GM23248 (cell line): ENCODE measurements at regions not wholly inside any gene's neighbourhood (a gene's known extent, or its start where the extent isn't known, plus 50 kb on each side); places are given as distances from the start of the nearest gene placed in this dataset.

Experiments used
- DNase-seq: peaks from one replicate; pipeline ENCODE4 v3.0.0-alpha.2; 2015
- H2AFZ ChIP-seq: fragments of 200-600 bp; sonication (generic); 2 replicates; pipeline ENCODE4 v1.6.1; 2016; ENCODE audit warnings: antibody characterized with exemption
- H3F3A ChIP-seq: fragments of 200-600 bp; sonication (generic); 2 replicates; pipeline ENCODE4 v1.6.1; 2016; ENCODE audit warnings: mild to moderate bottlenecking, antibody characterized with exemption, mixed run types; ENCODE audit not compliant: insufficient read depth
- H3K27ac ChIP-seq: fragments of 200-600 bp; sonication (generic); 2 replicates; pipeline ENCODE4 v1.5.1; 2016; ENCODE audit warnings: mild to moderate bottlenecking
- H3K27me3 ChIP-seq: fragments of 200-600 bp; sonication (generic); replicated peaks from 2 replicates; pipeline ENCODE4 v1.6.1; 2016; ENCODE audit warnings: mild to moderate bottlenecking; ENCODE audit not compliant: insufficient read depth
- H3K36me3 ChIP-seq: fragments of 200-600 bp; sonication (generic); 2 replicates; pipeline ENCODE4 v1.6.1; 2016; ENCODE audit warnings: low read depth, mild to moderate bottlenecking
- H3K4me1 ChIP-seq: fragments of 200-600 bp; sonication (generic); 2 replicates; pipeline ENCODE4 v1.6.1; 2016; ENCODE audit warnings: mild to moderate bottlenecking; ENCODE audit not compliant: insufficient read depth
- H3K4me2 ChIP-seq: fragments of 200-600 bp; sonication (generic); one replicate; pipeline ENCODE4 v1.6.1; 2016; ENCODE audit warnings: mild to moderate bottlenecking; ENCODE audit not compliant: unreplicated experiment
- H3K4me3 ChIP-seq: fragments of 200-600 bp; sonication (generic); 2 replicates; pipeline ENCODE4 v1.5.1; 2016; ENCODE audit warnings: mild to moderate bottlenecking
- H3K79me2 ChIP-seq: fragments of 200-600 bp; sonication (generic); 2 replicates; pipeline ENCODE4 v1.6.1; 2016; ENCODE audit warnings: mild to moderate bottlenecking; ENCODE audit not compliant: insufficient read depth
- H3K9ac ChIP-seq: fragments of 200-600 bp; sonication (generic); 2 replicates; pipeline ENCODE4 v1.6.1; 2016; ENCODE audit warnings: mild to moderate bottlenecking
- H3K9me2 ChIP-seq: fragments of 200-600 bp; sonication (generic); 2 replicates; pipeline ENCODE4 v1.6.1; 2016; ENCODE audit warnings: mixed run types, mild to moderate bottlenecking, moderate library complexity; ENCODE audit not compliant: insufficient read depth
- H3K9me3 ChIP-seq: fragments of 200-600 bp; sonication (generic); one replicate; pipeline ENCODE4 v1.6.1; 2017; ENCODE audit warnings: low read depth
- H4K20me1 ChIP-seq: fragments of 200-600 bp; sonication (generic); 2 replicates; pipeline ENCODE4 v1.6.0; 2016; ENCODE audit not compliant: insufficient read depth
- EZH2 ChIP-seq: fragments of 200-600 bp; sonication (generic); IDR thresholded peaks from 2 replicates; pipeline ENCODE4 v1.6.1; 2018; ENCODE audit warnings: antibody characterized with exemption, mild to moderate bottlenecking; ENCODE audit not compliant: insufficient read depth, poor library complexity, severe bottlenecking
- EZH2phosphoT487 ChIP-seq: fragments of 200-600 bp; sonication (generic); IDR thresholded peaks from 2 replicates; pipeline ENCODE4 v1.6.1; 2018; ENCODE audit warnings: antibody characterized with exemption, moderate library complexity, mild to moderate bottlenecking, low read depth; ENCODE audit not compliant: insufficient read depth
- WGBS, 2 experiments: methylation state at CpG; one replicate each; pipeline ENCODE4 v1.1.6; 2015 to 2017; ENCODE audit warnings: low lambda C conversion rate in 2 of 2, low coverage in 1 of 2; ENCODE audit errors: missing lambda C conversion rate in 2 of 2; 5-methylcytosine and 5-hydroxymethylcytosine counted together
- in situ Hi-C: fragments of 300-500 bp; cut with MboI; formaldehyde crosslinking; loops from 2 replicates; pipeline ENCODE4 v1.15.0; 2020

DNA sequence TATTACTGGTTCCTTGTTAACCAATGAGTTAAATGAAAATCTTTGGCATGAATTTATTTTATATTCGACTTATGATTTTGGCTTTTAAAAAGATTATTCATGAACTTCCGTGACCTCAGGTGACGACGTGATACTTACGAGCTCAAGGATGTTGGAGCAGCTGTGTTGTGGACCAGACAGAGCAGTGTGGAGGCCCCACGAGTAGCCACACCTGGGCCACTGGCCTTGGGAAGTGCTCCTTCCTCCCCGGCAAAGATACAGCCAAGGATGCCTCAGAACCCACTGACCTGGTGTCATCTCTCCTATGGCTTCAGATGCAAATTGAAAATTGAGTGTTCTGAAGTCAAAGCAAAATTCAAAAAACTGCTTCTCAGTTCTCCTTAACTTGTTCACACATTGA, 147.5 kb upstream of the PPP2R2D start:
- Histone ChIP-seq H4K20me1 (no peaks in the 10 kb centered on the region), H3F3A (no peaks in the 10 kb centered on the region), H3K9me3 (no peaks in the 10 kb centered on the region), H3K27me3 (no peaks in the 10 kb centered on the region), H3K27ac (no peak overlapping the region), H3K4me1 (no peaks in the 10 kb centered on the region), H3K36me3 (no peaks in the 10 kb centered on the region), H3K9ac (no peak overlapping the region), H3K9me2 (no peaks in the 10 kb centered on the region), H2AFZ (no peak overlapping the region), H3K4me2 (no peak overlapping the region), H3K4me3 (no peak overlapping the region), H3K79me2 (no peaks in the 10 kb centered on the region)
- no peak for TF ChIP-seq EZH2
- no peak for DNase-seq
- WGBS, 2 experiments: 29 to 41% methylated on average over 7 of the region's 7 CpGs
- in situ Hi-C loops: no loop called here

DNA sequence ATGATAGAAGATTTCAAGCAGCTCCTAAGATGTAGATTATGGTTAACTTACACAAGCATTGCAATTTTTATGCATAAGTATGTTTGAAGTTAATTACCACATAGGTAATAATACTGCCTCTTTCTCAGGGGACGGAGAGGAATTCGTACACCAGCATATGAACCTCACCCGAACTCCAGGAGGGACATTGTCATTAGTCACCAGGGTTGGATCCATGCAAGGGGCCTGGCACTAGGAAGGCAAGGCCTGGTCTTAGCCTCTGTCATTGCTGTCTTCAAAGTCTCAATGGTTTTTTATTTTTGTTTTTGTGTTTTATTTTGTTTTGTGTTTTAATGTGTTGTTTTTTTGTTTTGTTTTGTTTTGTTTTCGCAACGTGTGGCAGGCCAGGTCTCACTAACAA, 145.6 kb upstream of the PPP2R2D start:
- TF ChIP-seq EZH2: no peak
- TF ChIP-seq EZH2phosphoT487: no peak
- Histone ChIP-seq H3K27ac (no peak overlapping the region), H3K27me3 (no peaks in the 10 kb centered on the region), H3K4me1 (no peaks in the 10 kb centered on the region), H3K9me3 (no peaks in the 10 kb centered on the region), H2AFZ (no peak overlapping the region), H3K4me2 (no peak overlapping the region), H3K36me3 (no peaks in the 10 kb centered on the region), H3K9ac (no peak overlapping the region), H3K4me3 (no peak overlapping the region), H4K20me1 (no peaks in the 10 kb centered on the region), H3K79me2 (no peaks in the 10 kb centered on the region), H3F3A (no peaks in the 10 kb centered on the region), H3K9me2 (no peaks in the 10 kb centered on the region)
- in situ Hi-C loops: no loop called here
- no peak for DNase-seq
- WGBS, 2 experiments: 26 to 30% methylated on average over 5 of the region's 5 CpGs

DNA sequence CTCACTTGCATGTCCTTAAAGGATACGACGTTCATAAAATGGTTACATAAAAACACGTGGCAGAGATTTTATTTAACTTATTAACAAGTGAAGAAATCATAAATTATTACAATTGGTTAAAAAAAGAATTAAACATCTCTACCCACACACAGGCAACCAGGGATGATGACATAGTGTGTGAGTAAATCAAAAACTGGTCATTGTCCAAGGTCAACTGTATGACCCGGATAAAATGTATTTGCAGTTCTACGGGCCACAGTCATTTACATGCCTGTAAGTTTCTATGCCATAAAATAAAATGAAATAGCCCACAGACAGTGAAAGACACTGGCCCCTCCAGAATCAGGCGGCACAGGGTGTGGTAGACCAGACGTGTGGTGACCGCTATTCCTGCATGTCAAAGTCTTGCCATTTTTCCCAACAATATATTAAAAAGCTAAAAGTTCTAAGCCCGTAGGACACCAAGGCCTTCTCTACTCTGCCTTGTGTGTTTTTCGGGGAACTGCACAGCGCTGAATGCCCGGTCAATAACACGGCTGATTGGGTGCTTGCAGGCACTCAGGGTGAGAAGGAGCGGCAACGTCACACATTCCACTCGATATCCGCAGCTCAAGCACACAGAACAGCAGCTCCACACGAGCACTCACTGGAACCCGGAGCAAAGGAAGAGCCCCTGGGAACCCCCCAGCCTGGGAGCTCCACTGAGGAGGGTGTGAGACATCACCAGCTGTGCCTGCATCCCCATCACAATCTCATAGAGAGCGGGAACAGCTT, 143.3 kb upstream of the PPP2R2D start:
- Histone ChIP-seq H3K9me2 (no peaks in the 10 kb centered on the region), H3K4me3 (no peak overlapping the region), H3K9ac (no peak overlapping the region), H3K36me3 (no peaks in the 10 kb centered on the region), H3K27ac (no peak overlapping the region), H3K4me2 (no peak overlapping the region), H3K4me1 (no peaks in the 10 kb centered on the region), H4K20me1 (no peaks in the 10 kb centered on the region), H3K9me3 (no peaks in the 10 kb centered on the region), H2AFZ (no peak overlapping the region), H3K27me3 (no peaks in the 10 kb centered on the region), H3F3A (no peaks in the 10 kb centered on the region), H3K79me2 (no peaks in the 10 kb centered on the region)
- WGBS, 2 experiments: 58 to 65% methylated on average over 20 of the region's 20 CpGs
- TF ChIP-seq EZH2phosphoT487: no peak
- TF ChIP-seq EZH2: no peak
- in situ Hi-C loops: no loop called here
- DNase-seq: no peak

DNA sequence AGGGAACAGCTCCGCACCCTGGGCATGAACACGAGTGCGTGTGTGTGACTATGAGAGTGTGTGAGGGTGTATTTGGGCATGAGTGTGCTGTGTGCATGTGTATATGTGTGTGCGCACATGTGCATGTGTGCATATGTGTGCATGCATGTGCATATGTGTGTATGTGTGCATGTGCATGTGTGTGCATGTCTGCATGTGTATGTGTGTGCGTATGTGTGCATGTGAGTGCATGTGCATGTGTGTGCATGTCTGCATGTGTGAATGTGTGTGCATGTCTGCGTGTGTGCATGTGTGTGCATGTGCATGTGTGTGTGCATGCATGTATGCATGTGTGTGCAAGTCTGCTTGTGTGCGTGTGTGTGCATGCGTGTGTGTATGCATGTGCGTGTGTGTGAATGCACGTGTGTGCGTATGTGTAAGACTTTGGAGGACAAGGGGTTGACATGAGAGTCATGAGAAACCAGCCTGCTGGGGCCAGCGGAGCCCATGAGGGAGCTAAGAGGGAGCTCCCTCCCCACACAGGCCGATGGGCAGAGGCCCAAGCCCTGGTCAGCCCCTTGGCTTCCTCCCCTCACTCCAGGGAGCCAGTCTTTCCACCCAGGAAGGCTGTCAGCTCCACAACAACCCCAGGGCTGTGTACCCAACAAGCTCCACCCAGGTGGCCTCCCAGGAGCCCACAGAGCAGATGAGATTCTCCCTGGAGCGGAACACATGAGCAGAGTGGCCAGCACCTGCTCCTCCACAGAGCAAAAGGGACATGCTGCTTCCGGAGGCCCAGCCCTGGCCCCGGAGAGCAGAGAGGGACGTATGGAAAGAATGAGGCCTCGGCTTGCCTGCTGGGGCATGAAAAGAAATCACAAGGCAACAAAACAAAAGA, 142.5 kb upstream of the PPP2R2D start:
- H4K20me1 ChIP-seq: no peaks in the 10 kb centered on the region
- no peaks in the 10 kb centered on the region for H3K36me3 ChIP-seq
- H3K9me2 ChIP-seq: no peaks in the 10 kb centered on the region
- WGBS, 2 experiments: 50 to 51% methylated on average over 18 of the region's 18 CpGs
- no peaks in the 10 kb centered on the region for H3K27me3 ChIP-seq
- TF ChIP-seq EZH2: no peak
- no peak for DNase-seq
- no peaks in the 10 kb centered on the region for H3K4me1 ChIP-seq
- no peaks in the 10 kb centered on the region for H3F3A ChIP-seq
- H2AFZ ChIP-seq: no peak overlapping the region
- no peak overlapping the region for H3K27ac ChIP-seq
- no peak overlapping the region for H3K4me3 ChIP-seq
- no peaks in the 10 kb centered on the region for H3K9me3 ChIP-seq
- H3K4me2 ChIP-seq: no peak overlapping the region
- H3K9ac ChIP-seq: no peak overlapping the region
- in situ Hi-C loops: no loop called here
- no peaks in the 10 kb centered on the region for H3K79me2 ChIP-seq
